IPS-NIHi11 (cell line): ENCODE measurements at regions not wholly inside any gene's neighbourhood (a gene's known extent, or its start where the extent isn't known, plus 50 kb on each side); places are given as distances from the start of the nearest gene placed in this dataset.
A peak's percentile ranks its signal among the peaks of the same experiment; 100 is the strongest.

Source experiments
- DNase-seq: peaks from one replicate; pipeline ENCODE4 v3.0.0; 2012; ENCODE audit warnings: mixed read lengths, low spot score

GRCh38 chr13:39968646-39969475 lies 313.4 kb downstream of the COG6 start:
- no peak for DNase-seq

GRCh38 chr13:39970177-39970846 lies 314.9 kb downstream of the COG6 start:
- no peak for DNase-seq

GRCh38 chr13:39971526-39971925 lies 316.1 kb downstream of the COG6 start:
- no peak for DNase-seq

GRCh38 chr13:39976481-39976880 lies 321.0 kb downstream of the COG6 start:
- peak; percentile 13 for DNase-seq

GRCh38 chr13:39981056-39981455 lies 325.6 kb downstream of the COG6 start:
- DNase-seq: no peak

- peak; percentile 25 for DNase-seq
These were observed 327.3 kb downstream of the COG6 start for GRCh38 chr13:39982745-39983144.

- no peak for DNase-seq
These were observed 329.6 kb downstream of the COG6 start for GRCh38 chr13:39985071-39985470.

GRCh38 chr13:39988351-39988750 lies 332.9 kb downstream of the COG6 start:
- no peak for DNase-seq

GRCh38 chr13:39998166-39998565 lies 342.7 kb downstream of the COG6 start:
- no peak for DNase-seq

- DNase-seq: no peak
These were observed 346.6 kb downstream of the COG6 start for GRCh38 chr13:40002016-40002415.

- no peak for DNase-seq
These were observed 358.1 kb downstream of the COG6 start for GRCh38 chr13:40013554-40013953.

- no peak for DNase-seq
These were observed 361.6 kb downstream of the COG6 start for GRCh38 chr13:40016953-40017660.

GRCh38 chr13:40017662-40018262 lies 362.3 kb downstream of the COG6 start:
- DNase-seq: no peak

GRCh38 chr13:40023595-40024203 lies 368.2 kb downstream of the COG6 start:
- DNase-seq: no peak

- DNase-seq: no peak
These were observed 368.9 kb downstream of the COG6 start for GRCh38 chr13:40024204-40024966.

GRCh38 chr13:40024967-40025714 lies 369.7 kb downstream of the COG6 start:
- no peak for DNase-seq

GRCh38 chr13:40026174-40026585 lies 370.7 kb downstream of the COG6 start:
- DNase-seq: no peak

- no peak for DNase-seq
These were observed 371.3 kb downstream of the COG6 start for GRCh38 chr13:40026741-40027140.

- DNase-seq: no peak
These were observed 373.0 kb downstream of the COG6 start for GRCh38 chr13:40028446-40028845.

- no peak for DNase-seq
These were observed 375.6 kb downstream of the COG6 start for GRCh38 chr13:40031031-40031430.

- DNase-seq: no peak
These were observed 383.6 kb downstream of the COG6 start for GRCh38 chr13:40039061-40039460.
